Transverse colon (tissue), 4 donors: ENCODE measurements at regions not wholly inside any gene's neighbourhood (a gene's known extent, or its start where the extent isn't known, plus 50 kb on each side); places are given as distances from the start of the nearest gene placed in this dataset.

Experiments
- DNase-seq: peaks from one replicate; pipeline ENCODE4 v3.0.0-alpha.2; 2019
- H3K27ac ChIP-seq, 4 donors: fragments of 200-600 bp; sonication (generic); 2 replicates each; pipeline ENCODE4 v1.5.1; 2016 to 2018; ENCODE audit warnings: inconsistent platforms in 4 of 4
- H3K27me3 ChIP-seq: fragments of 200-600 bp; sonication (generic); 2 replicates; pipeline ENCODE4 v1.5.1; 2017; ENCODE audit warnings: inconsistent platforms
- H3K36me3 ChIP-seq, 4 donors: fragments of 200-600 bp; sonication (generic); 2 replicates each; pipeline ENCODE4 v1.5.1; 2017 to 2019; ENCODE audit warnings: inconsistent platforms in 4 of 4
- H3K4me1 ChIP-seq, 4 donors: fragments of 200-600 bp; sonication (generic); 2 replicates each; pipeline ENCODE4 v1.5.1; 2017 to 2020; ENCODE audit warnings: inconsistent platforms in 4 of 4
- H3K4me3 ChIP-seq, 4 donors: fragments of 200-600 bp; sonication (generic); 1 replicate in 1 of 4; 2 replicates in 3 of 4; pipeline versions ENCODE4 v1.5.1 to v1.6.1; 2017 to 2019; ENCODE audit warnings: inconsistent platforms in 4 of 4
- H3K9me3 ChIP-seq, 2 donors: fragments of 200-600 bp; sonication (generic); 2 replicates each; pipeline ENCODE4 v1.5.1; 2017 to 2019; ENCODE audit warnings: inconsistent platforms in 2 of 2
- EP300 ChIP-seq: sonication (generic); formaldehyde crosslinking; IDR thresholded peaks from one replicate; pipeline ENCODE4 v1.6.1; 2017; ENCODE audit warnings: antibody characterized with exemption, low read depth
- POLR2A ChIP-seq: fragments of 450-650 bp; IDR thresholded peaks from one replicate; pipeline ENCODE4 v1.6.1; 2016; ENCODE audit warnings: antibody characterized with exemption, mild to moderate bottlenecking, moderate library complexity
- POLR2AphosphoS5 ChIP-seq, 3 donors: sonication (generic); formaldehyde crosslinking; IDR thresholded peaks; one replicate each; pipeline ENCODE4 v1.6.1; 2016; ENCODE audit warnings: antibody characterized with exemption in 3 of 3
- WGBS, 2 donors: methylation state at CpG; one replicate each; pipeline ENCODE4 v1.1.5; 2018; ENCODE audit warnings: low coverage in 1 of 2; 5-methylcytosine and 5-hydroxymethylcytosine counted together
- in situ Hi-C, 4 donors: fragments of 200-750 bp; cut with MboI; loops; one replicate each; pipeline versions ENCODE4 v1.15.0 to v1.15.1; 2017; ENCODE audit warnings: low sequenced_read_pairs in 3 of 4, low pct_ligation_motif_present in 1 of 4, low pct_unique_long_range_greater_than_20kb in 1 of 4
- intact Hi-C: fragments of 100-400 bp; cut with DNase I; formaldehyde crosslinking; loops from one replicate; pipeline ENCODE4 v1.15.1; 2023; ENCODE audit warnings: low total_unique reads
- TF ChIP-seq, protein P1 (sequence below), 5 experiments: fragments of 200-600 bp in 3 of 5; fragments of 450-650 bp in 2 of 5; sonication (generic) in 3 of 5; IDR thresholded peaks; 1 replicate in 2 of 5; 2 replicates in 3 of 5; pipeline ENCODE4 v1.5.1; 2016 to 2017; ENCODE audit warnings: antibody characterized with exemption in 5 of 5, inconsistent platforms in 3 of 5, mild to moderate bottlenecking in 2 of 5, moderate library complexity in 1 of 5

GRCh38 chr3:124413393-124413792 is 316.9 kb upstream of the UMPS start:
- Histone ChIP-seq H3K4me3 (no peak overlapping the region), H3K27ac (no peak overlapping the region), H3K9me3 (no peaks in the 10 kb centered on the region), H3K4me1 (peaks cover 0 to 12% (median 6%) of the 10 kb centered on the region in 4 donors), H3K36me3 (no peaks in the 10 kb centered on the region), H3K27me3 (no peaks in the 10 kb centered on the region)
- no peak for DNase-seq
- no peak for TF ChIP-seq POLR2AphosphoS5 (IDR thresholded peaks at IDR 0.05)
- TF ChIP-seq POLR2A, result no peak
- TF ChIP-seq, protein P1, sequence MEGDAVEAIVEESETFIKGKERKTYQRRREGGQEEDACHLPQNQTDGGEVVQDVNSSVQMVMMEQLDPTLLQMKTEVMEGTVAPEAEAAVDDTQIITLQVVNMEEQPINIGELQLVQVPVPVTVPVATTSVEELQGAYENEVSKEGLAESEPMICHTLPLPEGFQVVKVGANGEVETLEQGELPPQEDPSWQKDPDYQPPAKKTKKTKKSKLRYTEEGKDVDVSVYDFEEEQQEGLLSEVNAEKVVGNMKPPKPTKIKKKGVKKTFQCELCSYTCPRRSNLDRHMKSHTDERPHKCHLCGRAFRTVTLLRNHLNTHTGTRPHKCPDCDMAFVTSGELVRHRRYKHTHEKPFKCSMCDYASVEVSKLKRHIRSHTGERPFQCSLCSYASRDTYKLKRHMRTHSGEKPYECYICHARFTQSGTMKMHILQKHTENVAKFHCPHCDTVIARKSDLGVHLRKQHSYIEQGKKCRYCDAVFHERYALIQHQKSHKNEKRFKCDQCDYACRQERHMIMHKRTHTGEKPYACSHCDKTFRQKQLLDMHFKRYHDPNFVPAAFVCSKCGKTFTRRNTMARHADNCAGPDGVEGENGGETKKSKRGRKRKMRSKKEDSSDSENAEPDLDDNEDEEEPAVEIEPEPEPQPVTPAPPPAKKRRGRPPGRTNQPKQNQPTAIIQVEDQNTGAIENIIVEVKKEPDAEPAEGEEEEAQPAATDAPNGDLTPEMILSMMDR (IDR thresholded peaks at IDR 0.05), result no peak
- in situ Hi-C loops, result no loop called here
- intact Hi-C loops, result loop anchor here (5.0 kb wide), 1 partner anchor 244 kb away; no protein-coding TSS in a partner anchor
- 89 to 92% methylated on average over 2 to 9 of the region's 9 CpGs for WGBS, 2 donors

GRCh38 chr3:124413989-124414598 is 316.2 kb upstream of the UMPS start:
- in situ Hi-C loops (no loop called here), intact Hi-C loops (loop anchor here (5.0 kb wide), 1 partner anchor 243 kb away; no protein-coding TSS in a partner anchor)
- Histone ChIP-seq H3K27me3 (no peaks in the 10 kb centered on the region), H3K27ac (no peak overlapping the region), H3K4me1 (peaks cover 0 to 12% (median 6%) of the 10 kb centered on the region in 4 donors), H3K9me3 (no peaks in the 10 kb centered on the region), H3K36me3 (no peaks in the 10 kb centered on the region), H3K4me3 (no peak overlapping the region)
- WGBS, 2 donors, result 32 to 45% methylated on average over 6 to 7 of the region's 7 CpGs
- TF ChIP-seq EP300 (no peak), POLR2A (no peak), POLR2AphosphoS5 (IDR thresholded peaks at IDR 0.05) (no peak)
- TF ChIP-seq, protein P1 (IDR thresholded peaks at IDR 0.05), result no peak
- peak; percentile 33 for DNase-seq

DNA sequence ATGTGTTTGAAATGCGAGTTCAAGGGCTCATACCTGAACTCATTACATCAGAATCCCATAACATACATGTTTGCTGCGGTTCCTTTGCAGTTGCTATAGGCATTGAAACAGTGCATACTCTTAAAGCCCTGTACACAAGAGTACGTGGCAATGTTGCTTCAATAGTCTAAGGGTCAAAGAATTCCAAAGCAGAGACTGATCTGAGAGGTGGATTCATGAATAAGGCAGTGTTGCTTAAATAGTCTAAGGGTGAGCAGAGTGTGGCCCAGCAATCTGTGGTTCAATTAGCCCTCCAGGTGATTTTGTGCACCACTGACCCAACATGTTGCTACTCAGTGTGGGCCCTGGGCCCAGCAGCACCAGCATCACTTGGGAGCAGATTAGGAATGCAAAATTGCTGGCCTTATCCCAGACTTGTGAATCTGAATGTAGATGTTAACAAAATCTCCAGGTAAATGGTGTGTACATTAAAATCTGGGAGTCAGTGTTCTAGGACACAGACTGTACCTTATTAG is 314.7 kb upstream of the UMPS start:
- 94% methylated on average over 3 of the region's 3 CpGs; no CpG with 5 or more reads in 1 of the 2 donors for WGBS, 2 donors
- Histone ChIP-seq H3K27ac (no peak overlapping the region), H3K27me3 (no peaks in the 10 kb centered on the region), H3K9me3 (no peaks in the 10 kb centered on the region), H3K36me3 (no peaks in the 10 kb centered on the region), H3K4me1 (peaks cover 0 to 12% (median 6%) of the 10 kb centered on the region in 4 donors), H3K4me3 (no peak overlapping the region)
- TF ChIP-seq EP300 (no peak), POLR2A (no peak), POLR2AphosphoS5 (IDR thresholded peaks at IDR 0.05) (no peak)
- TF ChIP-seq, protein P1 (IDR thresholded peaks at IDR 0.05), result no peak
- intact Hi-C loops, result no loop called here
- DNase-seq, result no peak
- in situ Hi-C loops, result no loop called here

DNA sequence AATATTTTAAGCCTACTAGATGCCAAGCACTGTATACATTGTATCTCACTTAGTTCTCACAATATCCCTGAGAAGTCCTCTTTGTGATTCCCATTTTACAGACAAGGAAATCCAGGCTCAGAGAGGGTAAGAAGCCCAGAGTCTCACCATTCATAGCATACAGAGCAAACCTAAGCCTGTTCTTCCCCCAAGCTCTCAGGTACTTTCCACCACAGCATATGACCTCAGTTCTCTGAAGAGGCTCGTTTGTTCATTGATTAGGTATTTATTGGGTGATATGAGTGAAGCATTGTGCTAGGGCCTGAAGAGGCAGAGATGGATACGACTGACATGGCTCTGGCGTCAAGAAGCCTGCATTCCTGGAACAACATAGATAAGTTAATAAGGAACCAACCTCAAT is 310.9 kb upstream of the UMPS start:
- intact Hi-C loops (no loop called here), in situ Hi-C loops (no loop called here)
- TF ChIP-seq EP300 (no peak), POLR2A (no peak), POLR2AphosphoS5 (IDR thresholded peaks at IDR 0.05) (no peak)
- TF ChIP-seq, protein P1 (IDR thresholded peaks at IDR 0.05), result no peak
- WGBS, 2 donors, result 72 to 77% methylated on average over 3 of the region's 3 CpGs
- no peaks in the 10 kb centered on the region for H3K9me3 ChIP-seq
- no peak for DNase-seq
- no peaks in the 10 kb centered on the region for H3K27me3 ChIP-seq
- H3K36me3 ChIP-seq, result no peaks in the 10 kb centered on the region
- peaks cover 0 to under 1% (median 0%) of the 10 kb centered on the region in 4 donors for H3K4me1 ChIP-seq
- no peak overlapping the region for H3K4me3 ChIP-seq
- H3K27ac ChIP-seq, result no peak overlapping the region
